Progenitor cell of endocrine pancreas (in vitro differentiated cells): ENCODE measurements at regions not wholly inside any gene's neighbourhood (a gene's known extent, or its start where the extent isn't known, plus 50 kb on each side); places are given as distances from the start of the nearest gene placed in this dataset.

Source experiments
- DNase-seq: peaks from one replicate; pipeline ENCODE4 v3.0.0; 2021; ENCODE audit warnings: low spot score; ENCODE audit not compliant: unreplicated experiment
- H3K27ac Mint-ChIP-seq: 2 replicates; pipeline ENCODE4 v1.8.0; 2021; ENCODE audit warnings: mild to moderate bottlenecking, moderate library complexity, mixed read lengths
- H3K27me3 Mint-ChIP-seq: 2 replicates; pipeline ENCODE4 v1.8.0; 2021; ENCODE audit warnings: mixed read lengths
- H3K36me3 Mint-ChIP-seq: 2 replicates; pipeline ENCODE4 v1.8.0; 2022; ENCODE audit warnings: mixed read lengths; ENCODE audit not compliant: insufficient read depth
- H3K4me1 Mint-ChIP-seq: 2 replicates; pipeline ENCODE4 v1.8.0; 2021; ENCODE audit warnings: low read depth, mixed read lengths
- H3K4me3 Mint-ChIP-seq: 2 replicates; pipeline ENCODE4 v1.8.0; 2021; ENCODE audit warnings: low read depth, mild to moderate bottlenecking, moderate library complexity, mixed read lengths
- H3K9me3 Mint-ChIP-seq: 2 replicates; pipeline ENCODE4 v1.8.0; 2021; ENCODE audit warnings: low read depth, mixed read lengths
- CTCF ChIP-seq: fragments of 200-600 bp; sonication (generic); IDR thresholded peaks from one replicate; pipeline ENCODE4 v1.5.0; 2021; ENCODE audit warnings: antibody characterized with exemption, mild to moderate bottlenecking; ENCODE audit not compliant: unreplicated experiment

- no peak for TF ChIP-seq CTCF
- Mint-ChIP-seq H3K9me3 (peaks cover 24% of the 10 kb centered on the region), H3K27me3 (no peaks in the 10 kb centered on the region), H3K4me3 (no peak overlapping the region), H3K4me1 (no peaks in the 10 kb centered on the region), H3K27ac (peak overlapping the region; percentile 9), H3K36me3 (peaks cover 5% of the 10 kb centered on the region)
- no peak for DNase-seq
These were observed 965.2 kb downstream of the TTLL7 start for GRCh38 chr1:83033682-83034081.

- H3K4me1 Mint-ChIP-seq, result peaks cover 6% of the 10 kb centered on the region
- DNase-seq, result no peak
- H3K36me3 Mint-ChIP-seq, result peaks cover 5% of the 10 kb centered on the region
- no peak overlapping the region for H3K27ac Mint-ChIP-seq
- no peak overlapping the region for H3K4me3 Mint-ChIP-seq
- no peak for TF ChIP-seq CTCF
- H3K9me3 Mint-ChIP-seq, result peaks cover 11% of the 10 kb centered on the region
- H3K27me3 Mint-ChIP-seq, result no peaks in the 10 kb centered on the region
These were observed 969.0 kb downstream of the TTLL7 start for GRCh38 chr1:83029916-83030315.

DNA sequence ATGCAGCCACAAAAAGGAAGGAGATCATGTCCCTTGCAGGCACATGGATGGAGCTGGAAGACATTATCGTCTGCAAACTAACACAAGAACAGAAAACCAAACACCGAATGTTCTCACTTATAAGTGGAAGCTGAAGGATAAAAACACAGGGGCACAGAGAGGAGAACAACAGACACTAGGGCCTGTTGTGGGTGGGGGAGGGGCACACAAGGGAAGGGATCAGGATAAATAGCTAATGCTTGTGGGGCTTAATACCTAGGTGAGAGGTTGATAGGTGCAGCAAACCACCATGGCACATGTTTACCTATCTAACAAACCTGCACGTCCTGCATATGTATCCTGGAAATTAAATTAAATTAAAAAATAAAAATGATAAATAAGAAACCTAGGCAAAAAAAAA, 969.9 kb downstream of the TTLL7 start:
- H3K27ac Mint-ChIP-seq, result no peak overlapping the region
- peaks cover 5% of the 10 kb centered on the region for H3K36me3 Mint-ChIP-seq
- peaks cover 11% of the 10 kb centered on the region for H3K9me3 Mint-ChIP-seq
- DNase-seq, result no peak
- no peak for TF ChIP-seq CTCF
- H3K27me3 Mint-ChIP-seq, result no peaks in the 10 kb centered on the region
- no peak overlapping the region for H3K4me3 Mint-ChIP-seq
- H3K4me1 Mint-ChIP-seq, result peaks cover 6% of the 10 kb centered on the region

GRCh38 chr1:83028467-83028866, 970.5 kb downstream of the TTLL7 start:
- no peak for TF ChIP-seq CTCF
- peaks cover 6% of the 10 kb centered on the region for H3K4me1 Mint-ChIP-seq

DNA sequence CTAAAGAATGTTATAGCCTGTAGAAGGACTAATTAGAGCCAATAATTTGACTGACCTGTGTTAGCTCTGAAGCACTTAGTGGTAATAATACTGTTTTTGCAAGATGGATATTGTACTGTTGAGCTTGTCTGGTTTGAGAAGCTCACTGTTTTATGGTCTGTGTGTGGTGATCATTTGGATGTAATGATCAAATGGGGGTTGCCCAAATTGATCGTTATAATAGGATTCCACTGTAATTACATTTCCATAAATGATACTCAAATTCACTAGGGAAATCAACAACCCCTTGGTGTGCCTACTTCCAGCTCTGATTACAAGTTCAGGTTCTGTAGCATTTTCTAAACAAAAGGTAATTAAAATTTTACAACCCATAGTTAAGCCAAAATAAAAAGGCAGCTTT, 971.4 kb downstream of the TTLL7 start:
- Mint-ChIP-seq H3K4me3 (no peak overlapping the region), H3K9me3 (peaks cover 11% of the 10 kb centered on the region), H3K27ac (no peak overlapping the region), H3K4me1 (peaks cover 6% of the 10 kb centered on the region), H3K36me3 (peaks cover 5% of the 10 kb centered on the region), H3K27me3 (no peaks in the 10 kb centered on the region)
- DNase-seq, result no peak
- no peak for TF ChIP-seq CTCF

More at GRCh38 chr1:83028467-83028866, 970.5 kb downstream of the TTLL7 start:
- Mint-ChIP-seq H3K27ac (no peak overlapping the region), H3K4me3 (no peak overlapping the region), H3K27me3 (no peaks in the 10 kb centered on the region), H3K36me3 (peaks cover 5% of the 10 kb centered on the region), H3K9me3 (peaks cover 11% of the 10 kb centered on the region)
- DNase-seq, result no peak

GRCh38 chr1:83026745-83027144, 972.2 kb downstream of the TTLL7 start:
- Mint-ChIP-seq H3K36me3 (peaks cover 5% of the 10 kb centered on the region), H3K27me3 (no peaks in the 10 kb centered on the region), H3K27ac (no peak overlapping the region), H3K4me3 (no peak overlapping the region), H3K4me1 (peaks cover 6% of the 10 kb centered on the region), H3K9me3 (peaks cover 11% of the 10 kb centered on the region)
- no peak for DNase-seq
- no peak for TF ChIP-seq CTCF
